C4-2B (cell line): ENCODE measurements at regions not wholly inside any gene's neighbourhood (a gene's known extent, or its start where the extent isn't known, plus 50 kb on each side); places are given as distances from the start of the nearest gene placed in this dataset.

ENCODE experiments used
- H3K27ac ChIP-seq: fragments of 450-650 bp; 2 replicates; pipeline ENCODE4 v1.5.1; 2017
- CTCF ChIP-seq: fragments of 450-650 bp; conservative IDR thresholded peaks from 2 replicates; pipeline ENCODE4 v1.5.1; 2017; ENCODE audit warnings: mild to moderate bottlenecking
- ZFX ChIP-seq: fragments of 450-650 bp; IDR thresholded peaks from 2 replicates; pipeline ENCODE4 v1.6.1; 2017

GRCh38 chr11:25317216-25317615 lies 820.4 kb downstream of the LUZP2 start:
- no peak overlapping the region for H3K27ac ChIP-seq
- TF ChIP-seq ZFX (no peak), CTCF (no peak)

- H3K27ac ChIP-seq, result no peak overlapping the region
- TF ChIP-seq ZFX, result no peak
- no peak for TF ChIP-seq CTCF
Observed at GRCh38 chr11:25319127-25319526, 822.3 kb downstream of the LUZP2 start.

- H3K27ac ChIP-seq, result no peak overlapping the region
- TF ChIP-seq ZFX (no peak), CTCF (no peak)
Observed at GRCh38 chr11:25327656-25328055, 830.8 kb downstream of the LUZP2 start.

- TF ChIP-seq ZFX, result no peak
- TF ChIP-seq CTCF, result no peak
- H3K27ac ChIP-seq, result no peak overlapping the region
Observed at GRCh38 chr11:25339281-25339680, 842.4 kb downstream of the LUZP2 start.

GRCh38 chr11:25349537-25349936 lies 852.7 kb downstream of the LUZP2 start:
- H3K27ac ChIP-seq, result no peak overlapping the region
- TF ChIP-seq CTCF (no peak), ZFX (no peak)

GRCh38 chr11:25350899-25351803 lies 854.3 kb downstream of the LUZP2 start:
- H3K27ac ChIP-seq, result no peak overlapping the region
- TF ChIP-seq CTCF (no peak), ZFX (no peak)

GRCh38 chr11:25357133-25357532 lies 860.3 kb downstream of the LUZP2 start:
- TF ChIP-seq CTCF (no peak), ZFX (no peak)
- no peak overlapping the region for H3K27ac ChIP-seq
